ENCODE measurements at regions not wholly inside any gene's neighbourhood (a gene's known extent, or its start where the extent isn't known, plus 50 kb on each side); places are given as distances from the start of the nearest gene placed in this dataset.

DNA sequence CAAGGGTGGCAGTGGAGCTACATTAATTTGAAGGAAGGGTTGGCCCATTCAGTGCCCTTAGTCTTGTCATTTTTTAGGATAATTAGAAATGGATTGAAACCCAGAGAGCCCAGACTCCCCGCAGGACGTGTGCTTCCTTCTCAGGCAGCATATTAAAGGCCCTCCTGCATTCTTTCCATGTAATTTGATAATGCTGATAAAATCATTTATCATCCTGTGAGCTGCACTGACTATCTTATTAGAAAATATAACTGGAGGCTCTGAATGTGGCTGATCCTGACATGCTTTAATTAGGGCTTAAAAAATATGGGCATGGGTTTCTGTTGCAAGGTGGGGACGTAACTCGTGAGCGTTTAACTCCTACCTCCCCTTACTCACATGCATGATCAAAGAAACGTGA lies 148.1 kb downstream of the ACKR3 start:
- no peak for TF ChIP-seq CTCF (IDR thresholded peaks at IDR 0.05; ENCODE audit: insufficient read depth, low read depth, low read length)
- Histone ChIP-seq H3K4me3 (ENCODE audit: low read depth, low read length) (no peak overlapping the region), H3K36me3 (ENCODE audit: control insufficient read depth, insufficient read depth, low read length) (no peaks in the 10 kb centered on the region), H3K27me3 (ENCODE audit: control insufficient read depth, insufficient read depth, low read length) (0 out of 2 replicates have a peak, but pooled peaks cover 6% of the 10 kb centered on the region)
- ChIA-PET CTCF (no interaction called here), POLR2A (no interaction called here)
- DNase-seq (ENCODE audit: low read depth): no peak

GRCh38 chr2:236718207-236718992 lies 148.8 kb downstream of the ACKR3 start:
- ChIA-PET CTCF (interaction anchor here (1.2 kb wide), 1 partner anchor 25 kb away, joined by 3 read pairs; no protein-coding TSS in a partner anchor), POLR2A (no interaction called here)
- H3K27me3 ChIP-seq (ENCODE audit: control insufficient read depth, insufficient read depth, low read length): 0 out of 2 replicates have a peak, but pooled peaks cover 6% of the 10 kb centered on the region
- H3K4me3 ChIP-seq (ENCODE audit: low read depth, low read length): no peak overlapping the region
- no peaks in the 10 kb centered on the region for H3K36me3 ChIP-seq (ENCODE audit: control insufficient read depth, insufficient read depth, low read length)
- TF ChIP-seq CTCF (IDR thresholded peaks at IDR 0.05; ENCODE audit: insufficient read depth, low read depth, low read length): no peak
- DNase-seq (ENCODE audit: low read depth): no peak

DNA sequence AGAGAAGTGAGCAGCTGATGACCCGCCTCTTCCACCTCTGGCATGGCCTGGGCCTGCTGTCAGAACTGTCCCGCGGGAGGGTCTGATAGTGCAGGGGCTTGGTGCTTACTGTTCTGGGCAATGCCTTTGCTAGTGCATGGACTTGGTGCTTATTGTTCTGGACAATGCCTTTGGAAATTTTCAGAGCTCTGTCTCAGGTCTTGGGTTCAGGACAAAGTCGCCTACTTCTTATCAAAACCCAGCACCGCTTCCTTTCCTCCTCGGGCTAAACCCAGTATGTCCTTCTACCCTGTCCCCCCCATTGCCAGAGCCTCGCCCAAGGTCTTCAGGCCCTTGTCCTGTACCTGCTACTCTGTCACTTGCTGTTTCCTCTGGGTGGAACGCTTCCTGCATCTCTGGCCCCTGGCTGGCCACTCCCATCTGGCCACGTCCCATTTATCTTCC lies 149.6 kb downstream of the ACKR3 start:
- ChIA-PET POLR2A (no interaction called here), CTCF (interaction anchor here (1.2 kb wide), 1 partner anchor 25 kb away, joined by 3 read pairs; no protein-coding TSS in a partner anchor)
- TF ChIP-seq CTCF (IDR thresholded peaks at IDR 0.05; ENCODE audit: insufficient read depth, low read depth, low read length): no peak
- Histone ChIP-seq H3K27me3 (ENCODE audit: control insufficient read depth, insufficient read depth, low read length) (0 out of 2 replicates have a peak, but pooled peaks cover 6% of the 10 kb centered on the region), H3K36me3 (ENCODE audit: control insufficient read depth, insufficient read depth, low read length) (no peaks in the 10 kb centered on the region), H3K4me3 (ENCODE audit: low read depth, low read length) (no peak overlapping the region)
- no peak for DNase-seq (ENCODE audit: low read depth)

DNA sequence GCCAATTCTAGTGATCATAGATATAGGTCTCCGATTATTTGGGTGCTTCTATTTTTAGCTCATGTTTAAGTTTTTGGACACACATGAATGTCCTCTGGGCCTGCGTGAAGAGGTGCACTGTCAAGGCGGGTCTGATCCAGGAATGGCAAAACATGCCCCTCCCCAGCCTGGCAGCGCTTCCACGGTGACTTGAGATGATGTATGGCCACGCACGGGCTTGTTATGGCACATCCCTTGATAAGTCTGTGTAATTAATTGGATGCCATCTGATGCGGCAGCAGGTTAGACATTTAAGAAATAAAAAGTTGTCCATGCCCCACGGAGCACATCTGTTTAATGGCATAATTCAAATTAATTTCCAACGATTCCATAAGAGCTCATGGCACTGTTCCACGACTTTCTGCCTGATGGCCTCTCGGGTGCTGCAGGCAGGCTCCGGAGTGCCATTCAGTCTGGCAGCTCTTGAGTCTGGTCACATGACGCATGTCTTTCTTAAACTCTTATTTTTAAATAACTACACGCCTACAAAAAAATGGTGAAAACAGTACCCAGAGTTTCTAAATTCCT lies 151.4 kb downstream of the ACKR3 start:
- peaks cover 2% of the 10 kb centered on the region; the same call in 1 of the 2 replicates for H3K27me3 ChIP-seq (ENCODE audit: control insufficient read depth, insufficient read depth, low read length)
- H3K4me3 ChIP-seq (ENCODE audit: low read depth, low read length): no peak overlapping the region
- no peak for TF ChIP-seq CTCF (IDR thresholded peaks at IDR 0.05; ENCODE audit: insufficient read depth, low read depth, low read length)
- CTCF ChIA-PET: no interaction called here
- no peak for DNase-seq (ENCODE audit: low read depth)
- H3K36me3 ChIP-seq (ENCODE audit: control insufficient read depth, insufficient read depth, low read length): no peaks in the 10 kb centered on the region
- POLR2A ChIA-PET: no interaction called here

GRCh38 chr2:236724200-236724599 lies 154.6 kb downstream of the ACKR3 start:
- Histone ChIP-seq H3K4me3 (ENCODE audit: low read depth, low read length) (no peak overlapping the region), H3K36me3 (ENCODE audit: control insufficient read depth, insufficient read depth, low read length) (no peaks in the 10 kb centered on the region), H3K27me3 (ENCODE audit: control insufficient read depth, insufficient read depth, low read length) (peaks cover 3% of the 10 kb centered on the region)
- ChIA-PET POLR2A (no interaction called here), CTCF (no interaction called here)
- no peak for TF ChIP-seq CTCF (IDR thresholded peaks at IDR 0.05; ENCODE audit: insufficient read depth, low read depth, low read length)
- no peak for DNase-seq (ENCODE audit: low read depth)
